ENCODE measurements at regions not wholly inside any gene's neighbourhood (a gene's known extent, or its start where the extent isn't known, plus 50 kb on each side); places are given as distances from the start of the nearest gene placed in this dataset.

DNA sequence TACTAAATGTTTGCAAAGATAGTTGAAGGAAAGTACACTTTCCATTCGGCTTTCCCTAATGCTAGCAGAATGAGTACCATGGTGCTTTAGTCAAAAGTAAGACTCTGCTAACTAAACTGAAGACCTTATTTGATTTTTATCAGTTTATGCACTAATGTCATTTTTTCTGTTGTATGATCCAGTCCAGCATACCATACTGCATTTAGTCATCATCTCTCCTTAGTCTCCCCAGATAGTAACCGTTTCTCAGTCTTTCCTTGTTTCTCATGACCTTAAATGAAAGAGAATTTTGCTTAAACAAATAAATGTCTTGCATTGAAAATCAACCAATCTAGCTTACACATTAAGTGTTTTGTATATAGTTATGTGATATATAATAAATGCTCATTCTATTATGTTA, 529.5 kb upstream of the SEMA3D start:
- no peak for DNase-seq (ENCODE audit: low spot score)
- TF ChIP-seq, protein P1, sequence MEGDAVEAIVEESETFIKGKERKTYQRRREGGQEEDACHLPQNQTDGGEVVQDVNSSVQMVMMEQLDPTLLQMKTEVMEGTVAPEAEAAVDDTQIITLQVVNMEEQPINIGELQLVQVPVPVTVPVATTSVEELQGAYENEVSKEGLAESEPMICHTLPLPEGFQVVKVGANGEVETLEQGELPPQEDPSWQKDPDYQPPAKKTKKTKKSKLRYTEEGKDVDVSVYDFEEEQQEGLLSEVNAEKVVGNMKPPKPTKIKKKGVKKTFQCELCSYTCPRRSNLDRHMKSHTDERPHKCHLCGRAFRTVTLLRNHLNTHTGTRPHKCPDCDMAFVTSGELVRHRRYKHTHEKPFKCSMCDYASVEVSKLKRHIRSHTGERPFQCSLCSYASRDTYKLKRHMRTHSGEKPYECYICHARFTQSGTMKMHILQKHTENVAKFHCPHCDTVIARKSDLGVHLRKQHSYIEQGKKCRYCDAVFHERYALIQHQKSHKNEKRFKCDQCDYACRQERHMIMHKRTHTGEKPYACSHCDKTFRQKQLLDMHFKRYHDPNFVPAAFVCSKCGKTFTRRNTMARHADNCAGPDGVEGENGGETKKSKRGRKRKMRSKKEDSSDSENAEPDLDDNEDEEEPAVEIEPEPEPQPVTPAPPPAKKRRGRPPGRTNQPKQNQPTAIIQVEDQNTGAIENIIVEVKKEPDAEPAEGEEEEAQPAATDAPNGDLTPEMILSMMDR (IDR thresholded peaks at IDR 0.05; ENCODE audit: extremely low read depth, missing control alignments) = no peak

DNA sequence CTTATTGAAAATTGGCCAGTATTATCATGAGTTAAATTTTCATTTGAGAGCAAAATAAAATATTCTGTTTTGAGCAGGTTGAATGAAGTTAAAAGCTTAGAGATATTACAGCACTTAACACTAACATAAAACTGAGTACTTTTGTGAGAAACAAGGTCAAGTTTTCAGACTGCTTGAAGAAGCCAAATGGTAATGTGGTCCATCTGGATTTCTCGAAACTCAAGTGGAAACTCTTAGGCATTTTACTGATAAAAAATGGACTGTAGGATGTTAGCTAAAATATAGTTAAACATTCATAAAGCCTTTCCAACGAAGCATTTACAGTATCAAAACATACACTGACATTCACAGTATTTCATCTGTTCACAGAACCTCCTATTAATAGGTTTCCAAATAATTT, 528.1 kb upstream of the SEMA3D start:
- DNase-seq (ENCODE audit: low spot score) = no peak
- TF ChIP-seq, protein P1 (IDR thresholded peaks at IDR 0.05; ENCODE audit: extremely low read depth, missing control alignments) = no peak

GRCh38 chr7:85714043-85714578, 527.3 kb upstream of the SEMA3D start:
- no peak for DNase-seq (ENCODE audit: low spot score)
- TF ChIP-seq, protein P1 (IDR thresholded peaks at IDR 0.05; ENCODE audit: extremely low read depth, missing control alignments) = no peak

- TF ChIP-seq, protein P1 (IDR thresholded peaks at IDR 0.05; ENCODE audit: extremely low read depth, missing control alignments) = no peak
- DNase-seq (ENCODE audit: low spot score) = no peak
These were observed 526.3 kb upstream of the SEMA3D start for GRCh38 chr7:85713171-85713570.

DNA sequence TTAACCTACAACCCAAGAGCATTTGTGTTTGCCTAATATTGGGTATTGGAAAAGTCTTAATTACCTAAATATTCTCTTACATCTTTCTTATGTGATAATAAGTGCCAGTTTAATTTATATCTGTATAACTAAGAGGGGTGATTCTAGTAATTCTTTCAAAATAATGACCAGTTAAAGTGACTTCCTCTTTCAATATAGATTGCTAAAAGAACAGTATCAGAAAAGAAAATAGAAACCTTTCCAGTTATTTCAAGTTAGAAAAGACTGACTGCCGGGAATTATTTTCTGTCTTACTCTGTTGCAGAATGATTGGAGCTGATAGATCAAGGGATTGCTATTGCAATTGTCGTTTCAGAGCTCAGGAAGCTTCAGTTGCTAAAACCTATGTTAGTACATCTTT, 525.0 kb upstream of the SEMA3D start:
- no peak for DNase-seq (ENCODE audit: low spot score)
- TF ChIP-seq, protein P1 (IDR thresholded peaks at IDR 0.05; ENCODE audit: extremely low read depth, missing control alignments) = no peak

- no peak for DNase-seq (ENCODE audit: low spot score)
- TF ChIP-seq, protein P1 (IDR thresholded peaks at IDR 0.05; ENCODE audit: extremely low read depth, missing control alignments) = no peak
These were observed 524.1 kb upstream of the SEMA3D start for GRCh38 chr7:85710960-85711359.

DNA sequence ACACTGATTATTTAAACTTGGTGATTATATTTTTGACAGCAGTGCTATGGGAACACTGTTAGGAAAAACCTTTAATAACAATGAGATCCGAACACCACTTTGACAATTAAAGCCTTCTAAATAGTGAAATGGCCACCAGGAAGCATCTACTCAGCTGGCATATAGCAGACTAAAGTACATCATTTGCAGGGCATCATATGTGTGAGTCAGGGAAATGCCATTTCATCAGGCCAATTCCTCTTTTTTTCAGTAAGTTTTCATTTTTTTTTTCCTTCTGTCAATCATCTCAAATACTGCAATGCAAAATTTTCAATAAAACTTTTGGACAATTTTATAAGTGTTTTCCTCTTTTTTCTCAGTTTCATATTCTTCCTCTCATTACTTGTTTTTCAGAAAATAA, 521.4 kb upstream of the SEMA3D start:
- DNase-seq (ENCODE audit: low spot score) = no peak
- TF ChIP-seq, protein P1 (IDR thresholded peaks at IDR 0.05; ENCODE audit: extremely low read depth, missing control alignments) = no peak
